Astrocyte (in vitro differentiated cells and primary cell): ENCODE measurements at regions not wholly inside any gene's neighbourhood (a gene's known extent, or its start where the extent isn't known, plus 50 kb on each side); places are given as distances from the start of the nearest gene placed in this dataset.

Source experiments
- DNase-seq: peaks from one replicate; pipeline ENCODE4 v3.0.0-alpha.2; 2010; ENCODE audit warnings: low read depth
- FAIRE-seq: peaks from 2 replicates; lab custom pipeline; 2011; peaks lifted over from hg19 to GRCh38; lab: Jason Lieb, UNC
- H2AFZ ChIP-seq: 2 replicates; pipeline ENCODE4 v1.6.0; 2012; ENCODE audit warnings: low read depth, low read length, inconsistent platforms
- H3K27ac ChIP-seq: 2 replicates; pipeline ENCODE4 v1.5.1; 2011; ENCODE audit warnings: low read depth, low read length, inconsistent platforms
- H3K27me3 ChIP-seq: 2 replicates; pipeline ENCODE4 v1.6.0; 2011; ENCODE audit warnings: low read length, inconsistent platforms; ENCODE audit not compliant: insufficient read depth
- H3K36me3 ChIP-seq: 2 replicates; pipeline ENCODE4 v1.5.1; 2011; ENCODE audit warnings: low read length, inconsistent platforms; ENCODE audit not compliant: insufficient read depth
- H3K4me1 ChIP-seq: 2 replicates; pipeline ENCODE4 v1.5.1; 2011; ENCODE audit warnings: low read length, inconsistent platforms; ENCODE audit not compliant: insufficient read depth
- H3K4me2 ChIP-seq: 2 replicates; pipeline ENCODE4 v1.6.0; 2012; ENCODE audit warnings: low read length, inconsistent platforms
- H3K4me3 ChIP-seq: 2 replicates; pipeline ENCODE4 v1.5.1; 2011; ENCODE audit warnings: low read depth, mild to moderate bottlenecking, low read length, inconsistent platforms; ENCODE audit not compliant: insufficient read depth
- H3K79me2 ChIP-seq: 2 replicates; pipeline ENCODE4 v1.6.0; 2012; ENCODE audit warnings: mild to moderate bottlenecking, low read length, inconsistent platforms; ENCODE audit not compliant: insufficient read depth
- H3K9ac ChIP-seq: 2 replicates; pipeline ENCODE4 v1.6.0; 2012; ENCODE audit warnings: mild to moderate bottlenecking, low read length, inconsistent platforms
- H3K9me3 ChIP-seq: 2 replicates; pipeline ENCODE4 v1.5.1; 2012; ENCODE audit warnings: low read depth, mild to moderate bottlenecking, low read length, inconsistent platforms; ENCODE audit not compliant: insufficient read depth
- H4K20me1 ChIP-seq: 2 replicates; pipeline ENCODE4 v1.6.0; 2012; ENCODE audit warnings: low read length, inconsistent platforms; ENCODE audit not compliant: insufficient read depth
- H3K27ac Mint-ChIP-seq: one replicate; pipeline ENCODE4 v1.8.0; 2021; ENCODE audit warnings: mild to moderate bottlenecking, mixed read lengths; ENCODE audit not compliant: unreplicated experiment
- H3K27me3 Mint-ChIP-seq: one replicate; pipeline ENCODE4 v1.8.0; 2021; ENCODE audit warnings: low read depth, mixed read lengths; ENCODE audit not compliant: unreplicated experiment
- H3K36me3 Mint-ChIP-seq: one replicate; pipeline ENCODE4 v1.8.0; 2021; ENCODE audit warnings: low read depth, mixed read lengths; ENCODE audit not compliant: unreplicated experiment
- H3K4me1 Mint-ChIP-seq: one replicate; pipeline ENCODE4 v1.8.0; 2021; ENCODE audit warnings: low read depth, mixed read lengths; ENCODE audit not compliant: unreplicated experiment
- H3K4me3 Mint-ChIP-seq: one replicate; pipeline ENCODE4 v1.8.0; 2021; ENCODE audit warnings: mild to moderate bottlenecking, moderate library complexity, mixed read lengths; ENCODE audit not compliant: unreplicated experiment
- H3K9me3 Mint-ChIP-seq: one replicate; pipeline ENCODE4 v1.8.0; 2021; ENCODE audit warnings: mild to moderate bottlenecking, mixed read lengths; ENCODE audit not compliant: unreplicated experiment
- EZH2 ChIP-seq: IDR thresholded peaks from 2 replicates; pipeline ENCODE4 v1.6.1; 2012; ENCODE audit warnings: mild to moderate bottlenecking, low read length, inconsistent platforms; ENCODE audit not compliant: insufficient read depth
- TF ChIP-seq, protein P1 (sequence below): IDR thresholded peaks from 2 replicates; pipeline ENCODE4 v1.5.1; 2011; ENCODE audit warnings: low read depth, mild to moderate bottlenecking, inconsistent platforms, low read length, moderate library complexity; ENCODE audit not compliant: insufficient read depth

DNA sequence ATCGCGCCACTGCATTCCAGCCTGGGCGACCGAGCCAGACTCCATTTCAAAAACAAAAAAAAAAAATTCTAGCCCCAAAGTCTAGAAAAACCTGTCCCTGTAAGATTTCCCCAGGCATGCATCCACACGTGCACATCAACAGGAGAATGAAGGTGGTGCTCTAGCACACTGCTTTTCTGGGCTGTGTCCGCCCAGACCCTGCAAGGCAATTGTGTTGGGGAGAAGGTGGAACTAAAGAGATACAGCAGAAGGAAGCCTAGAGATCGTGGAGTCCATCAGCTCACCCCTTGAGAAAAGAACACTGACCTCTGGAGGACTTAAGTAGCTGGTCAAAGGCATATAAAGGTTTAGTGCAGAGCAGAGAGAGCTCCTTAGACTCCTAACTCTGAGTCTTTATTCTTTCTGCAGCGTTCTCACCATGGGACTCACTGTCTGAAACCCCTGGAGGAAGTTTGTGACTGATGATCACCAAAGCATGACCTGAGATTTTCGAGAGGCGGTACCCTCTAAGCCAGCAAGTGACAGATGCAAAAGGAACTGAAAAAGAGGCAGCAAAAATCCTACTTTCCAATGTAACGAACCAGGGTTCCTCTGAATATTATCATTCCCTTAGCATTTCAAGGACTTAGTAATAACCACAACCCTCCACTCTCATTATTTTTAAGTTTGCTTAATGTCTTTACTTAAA, 179.8 kb downstream of the MEX3B start:
- Histone ChIP-seq H3K79me2 (no peaks in the 10 kb centered on the region), H3K4me3 (no peak overlapping the region), H3K4me2 (no peak overlapping the region), H3K27ac (no peak overlapping the region), H2AFZ (no peak overlapping the region), H3K27me3 (peaks cover 3% of the 10 kb centered on the region), H3K4me1 (no peaks in the 10 kb centered on the region), H3K36me3 (no peaks in the 10 kb centered on the region), H4K20me1 (no peaks in the 10 kb centered on the region), H3K9ac (no peak overlapping the region), H3K9me3 (no peaks in the 10 kb centered on the region)
- DNase-seq (no peak), FAIRE-seq (no peak)
- Mint-ChIP-seq H3K27ac (no peak overlapping the region), H3K36me3 (no peaks in the 10 kb centered on the region), H3K27me3 (peaks cover 6% of the 10 kb centered on the region), H3K9me3 (peaks cover 9% of the 10 kb centered on the region), H3K4me3 (no peak overlapping the region), H3K4me1 (peaks cover 3% of the 10 kb centered on the region)
- TF ChIP-seq EZH2 = no peak
- TF ChIP-seq, protein P1, sequence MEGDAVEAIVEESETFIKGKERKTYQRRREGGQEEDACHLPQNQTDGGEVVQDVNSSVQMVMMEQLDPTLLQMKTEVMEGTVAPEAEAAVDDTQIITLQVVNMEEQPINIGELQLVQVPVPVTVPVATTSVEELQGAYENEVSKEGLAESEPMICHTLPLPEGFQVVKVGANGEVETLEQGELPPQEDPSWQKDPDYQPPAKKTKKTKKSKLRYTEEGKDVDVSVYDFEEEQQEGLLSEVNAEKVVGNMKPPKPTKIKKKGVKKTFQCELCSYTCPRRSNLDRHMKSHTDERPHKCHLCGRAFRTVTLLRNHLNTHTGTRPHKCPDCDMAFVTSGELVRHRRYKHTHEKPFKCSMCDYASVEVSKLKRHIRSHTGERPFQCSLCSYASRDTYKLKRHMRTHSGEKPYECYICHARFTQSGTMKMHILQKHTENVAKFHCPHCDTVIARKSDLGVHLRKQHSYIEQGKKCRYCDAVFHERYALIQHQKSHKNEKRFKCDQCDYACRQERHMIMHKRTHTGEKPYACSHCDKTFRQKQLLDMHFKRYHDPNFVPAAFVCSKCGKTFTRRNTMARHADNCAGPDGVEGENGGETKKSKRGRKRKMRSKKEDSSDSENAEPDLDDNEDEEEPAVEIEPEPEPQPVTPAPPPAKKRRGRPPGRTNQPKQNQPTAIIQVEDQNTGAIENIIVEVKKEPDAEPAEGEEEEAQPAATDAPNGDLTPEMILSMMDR = no peak

DNA sequence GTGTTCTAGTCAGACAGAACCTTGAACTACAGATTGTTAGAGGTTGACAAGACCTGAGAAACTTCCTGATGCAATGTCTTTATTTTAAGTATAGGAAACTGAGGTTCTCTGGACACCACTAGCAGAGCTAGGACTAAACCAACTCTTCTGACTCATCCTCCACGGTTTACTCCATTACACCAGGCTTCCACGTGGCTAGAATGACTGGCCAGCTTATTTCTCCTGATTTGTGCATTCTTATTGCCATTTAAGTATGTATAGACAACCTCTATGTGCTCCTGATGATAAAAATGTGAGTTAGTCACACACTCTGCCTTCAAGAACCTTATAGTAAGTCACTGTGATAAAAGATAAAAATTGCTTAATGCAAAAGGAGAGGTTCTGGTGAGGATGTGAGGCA, 182.7 kb downstream of the MEX3B start:
- no peak overlapping the region for H2AFZ ChIP-seq
- H3K9ac ChIP-seq = no peak overlapping the region
- no peaks in the 10 kb centered on the region for H3K36me3 Mint-ChIP-seq
- FAIRE-seq = no peak
- H3K27ac ChIP-seq = no peak overlapping the region
- H3K27ac Mint-ChIP-seq = no peak overlapping the region
- H3K27me3 ChIP-seq = peaks cover 3% of the 10 kb centered on the region
- H3K27me3 Mint-ChIP-seq = peaks cover 4% of the 10 kb centered on the region
- peaks cover 3% of the 10 kb centered on the region for H3K4me1 Mint-ChIP-seq
- no peak overlapping the region for H3K4me3 ChIP-seq
- peaks cover 4% of the 10 kb centered on the region for H3K9me3 Mint-ChIP-seq
- no peaks in the 10 kb centered on the region for H3K9me3 ChIP-seq
- peak; percentile 16 for DNase-seq
- H4K20me1 ChIP-seq = no peaks in the 10 kb centered on the region
- no peaks in the 10 kb centered on the region for H3K4me1 ChIP-seq
- TF ChIP-seq, protein P1 = no peak
- TF ChIP-seq EZH2 = no peak
- no peak overlapping the region for H3K4me3 Mint-ChIP-seq
- H3K4me2 ChIP-seq = no peak overlapping the region
- no peaks in the 10 kb centered on the region for H3K79me2 ChIP-seq
- no peaks in the 10 kb centered on the region for H3K36me3 ChIP-seq

DNA sequence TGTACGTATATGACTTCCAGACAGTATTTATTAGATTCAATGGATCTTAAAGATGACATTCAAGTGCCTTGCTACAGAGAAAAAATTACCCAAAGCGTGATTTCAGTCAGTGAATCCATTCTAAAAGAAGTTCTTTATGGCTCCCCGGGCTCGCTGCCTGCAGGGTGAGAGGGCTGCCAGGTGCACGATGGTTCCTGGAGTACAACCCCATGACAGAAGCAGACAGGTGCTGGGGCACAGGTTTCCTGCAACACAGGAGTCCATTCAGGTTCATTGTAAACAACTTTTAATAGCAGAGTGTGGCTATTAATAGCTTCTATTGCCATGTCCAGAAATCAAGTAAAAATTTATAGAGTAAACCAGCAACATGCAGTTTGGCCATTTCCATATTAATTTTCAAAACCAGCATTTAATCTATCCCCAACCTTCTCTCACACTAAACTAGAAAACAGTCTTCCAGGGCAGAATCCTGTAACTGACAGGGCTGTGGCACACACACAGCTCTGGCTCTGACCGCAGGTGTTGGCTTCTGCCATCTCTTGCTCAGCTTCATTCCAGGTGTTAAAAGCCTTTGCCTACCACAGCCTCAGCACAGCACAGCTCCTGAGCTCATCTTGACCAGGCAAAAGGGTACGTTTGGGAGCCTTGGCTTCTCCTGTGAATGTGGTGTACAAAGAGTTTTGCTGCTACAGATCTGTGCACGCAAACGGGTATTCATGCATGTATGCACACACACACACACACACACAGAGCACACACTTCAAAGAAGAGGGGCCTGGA, 185.9 kb downstream of the MEX3B start:
- Mint-ChIP-seq H3K9me3 (peaks cover 4% of the 10 kb centered on the region), H3K27me3 (no peaks in the 10 kb centered on the region), H3K4me1 (peaks cover 3% of the 10 kb centered on the region), H3K36me3 (no peaks in the 10 kb centered on the region), H3K4me3 (no peak overlapping the region), H3K27ac (no peak overlapping the region)
- H3K4me3 ChIP-seq = no peak overlapping the region
- H3K9me3 ChIP-seq = no peaks in the 10 kb centered on the region
- FAIRE-seq (no peak), DNase-seq (no peak)
- H2AFZ ChIP-seq = no peak overlapping the region
- H3K27me3 ChIP-seq = no peaks in the 10 kb centered on the region
- TF ChIP-seq EZH2 = no peak
- TF ChIP-seq, protein P1 = no peak
- no peak overlapping the region for H3K27ac ChIP-seq
- H3K36me3 ChIP-seq = no peaks in the 10 kb centered on the region
- H3K79me2 ChIP-seq = no peaks in the 10 kb centered on the region
- no peaks in the 10 kb centered on the region for H4K20me1 ChIP-seq
- H3K4me1 ChIP-seq = no peaks in the 10 kb centered on the region
- H3K9ac ChIP-seq = no peak overlapping the region
- no peak overlapping the region for H3K4me2 ChIP-seq
